H1 (cell line): ENCODE measurements at regions not wholly inside any gene's neighbourhood (a gene's known extent, or its start where the extent isn't known, plus 50 kb on each side); places are given as distances from the start of the nearest gene placed in this dataset.

Experiments used
- CTCF ChIA-PET: fragments of 300-600 bp; sonication (Branson Sonifier 250); formaldehyde crosslinking; loops from one replicate; lab custom pipeline; 2021; ENCODE audit not compliant: partially characterized antibody; lab: Charles Lee
- POLR2A ChIA-PET: fragments of 300-600 bp; sonication (Branson Sonifier 250); formaldehyde crosslinking; loops from one replicate; lab custom pipeline; 2021; ENCODE audit warnings: inconsistent platforms; ENCODE audit not compliant: partially characterized antibody; lab: Charles Lee
- DNase-seq, 2 experiments: peaks; one replicate each; pipeline versions ENCODE4 v3.0.0 to v3.0.0-alpha.2; 2010 to 2022; ENCODE audit warnings: low spot score in 2 of 2, low read depth in 1 of 2, mixed read lengths in 1 of 2
- FAIRE-seq: peaks from 2 replicates; lab custom pipeline; 2011; peaks lifted over from hg19 to GRCh38; lab: Jason Lieb, UNC
- H2AFZ ChIP-seq: 2 replicates; pipeline ENCODE4 v1.8.1; 2012; ENCODE audit warnings: low read length, inconsistent platforms
- H2AK5ac ChIP-seq: 2 replicates; pipeline ENCODE4 v1.6.1; 2013; ENCODE audit warnings: low read depth, low read length
- H2BK120ac ChIP-seq: replicated peaks from 2 replicates; pipeline ENCODE3; 2013; ENCODE audit warnings: low read depth, low read length, inconsistent platforms
- H2BK12ac ChIP-seq: 2 replicates; pipeline ENCODE4 v1.6.1; 2013; ENCODE audit warnings: low read depth, low read length
- H2BK15ac ChIP-seq: 2 replicates; pipeline ENCODE4 v1.6.1; 2013; ENCODE audit warnings: low read length
- H2BK20ac ChIP-seq: 2 replicates; pipeline ENCODE4 v1.6.1; 2013; ENCODE audit warnings: low read length
- H2BK5ac ChIP-seq: 2 replicates; pipeline ENCODE4 v1.6.1; 2013; ENCODE audit warnings: low read depth, low read length
- H3K14ac ChIP-seq: 2 replicates; pipeline ENCODE4 v1.6.1; 2013; ENCODE audit warnings: inconsistent platforms; ENCODE audit not compliant: insufficient read length
- H3K18ac ChIP-seq: 2 replicates; pipeline ENCODE4 v1.6.1; 2013; ENCODE audit warnings: low read length; ENCODE audit errors: extremely low read depth
- H3K23ac ChIP-seq: 2 replicates; pipeline ENCODE4 v1.6.1; 2013; ENCODE audit warnings: inconsistent platforms; ENCODE audit not compliant: insufficient read length
- H3K23me2 ChIP-seq: 2 replicates; pipeline ENCODE4 v1.6.1; 2013; ENCODE audit warnings: low read depth, low read length
- H3K27ac ChIP-seq: 2 replicates; pipeline ENCODE4 v1.6.1; 2011; ENCODE audit warnings: low read depth, low read length, inconsistent platforms
- H3K27me3 ChIP-seq, 4 experiments: replicated peaks in 1 of 4; 1 replicate in 1 of 4; 2 replicates in 3 of 4; pipeline versions ENCODE4 v1.6.1 to v1.8.1; 2011 to 2013; ENCODE audit warnings: low read length in 3 of 4, mild to moderate bottlenecking in 3 of 4, inconsistent platforms in 2 of 4, mixed read lengths in 2 of 4, moderate library complexity in 1 of 4; ENCODE audit not compliant: control insufficient read depth in 3 of 4, insufficient read depth in 3 of 4; ENCODE audit errors: extremely low read depth in 1 of 4
- H3K36me3 ChIP-seq, 4 experiments: 2 replicates each; pipeline versions ENCODE4 v1.6.1 to v1.8.1; 2011 to 2013; ENCODE audit warnings: mild to moderate bottlenecking in 4 of 4, low read length in 3 of 4, moderate library complexity in 2 of 4, control low read depth in 1 of 4, inconsistent platforms in 1 of 4; ENCODE audit not compliant: insufficient read depth in 4 of 4, control insufficient read depth in 2 of 4
- H3K4ac ChIP-seq: replicated peaks from 2 replicates; pipeline ENCODE3; 2013; ENCODE audit warnings: low read length, low read depth, mixed read lengths, inconsistent platforms; ENCODE audit not compliant: insufficient read length
- H3K4me1 ChIP-seq, 4 experiments: replicated peaks in 1 of 4; 1 replicate in 1 of 4; 2 replicates in 3 of 4; pipeline versions ENCODE4 v1.6.1 to v1.8.1; 2011 to 2013; ENCODE audit warnings: low read length in 3 of 4, inconsistent platforms in 2 of 4, mixed read lengths in 1 of 4; ENCODE audit not compliant: insufficient read depth in 4 of 4, control insufficient read depth in 3 of 4
- H3K4me2 ChIP-seq, 2 experiments: 2 replicates each; pipeline versions ENCODE4 v1.6.1 to v1.8.1; 2011 to 2013; ENCODE audit warnings: low read depth in 2 of 2, low read length in 2 of 2, control low read depth in 1 of 2, inconsistent platforms in 1 of 2, mild to moderate bottlenecking in 1 of 2; ENCODE audit not compliant: insufficient read depth in 1 of 2
- H3K4me3 ChIP-seq, 4 experiments: fragments of 200-600, 300-600 bp in 1 of 4; sonication (generic), shearing (Covaris generic), sonication (Bioruptor Twin) in 1 of 4; 2 replicates each; pipeline versions ENCODE4 v1.5.1 to v1.8.1; 2011 to 2016; ENCODE audit warnings: low read length in 4 of 4, low read depth in 3 of 4, control low read depth in 2 of 4, inconsistent platforms in 2 of 4, mild to moderate bottlenecking in 2 of 4, mixed read lengths in 1 of 4, moderate library complexity in 1 of 4; ENCODE audit not compliant: insufficient read depth in 2 of 4; ENCODE audit errors: extremely low read depth in 1 of 4
- H3K56ac ChIP-seq: replicated peaks from 2 replicates; pipeline ENCODE3; 2013; ENCODE audit warnings: low read depth, mild to moderate bottlenecking, mixed read lengths, low read length, inconsistent platforms; ENCODE audit not compliant: insufficient read length
- H3K79me1 ChIP-seq: 2 replicates; pipeline ENCODE4 v1.6.1; 2013; ENCODE audit warnings: low read depth, low read length, control low read depth
- H3K79me2 ChIP-seq, 2 experiments: 2 replicates each; pipeline versions ENCODE4 v1.6.1 to v1.8.1; 2012 to 2013; ENCODE audit warnings: low read length in 2 of 2, mild to moderate bottlenecking in 2 of 2, inconsistent platforms in 1 of 2; ENCODE audit not compliant: insufficient read depth in 2 of 2, control insufficient read depth in 1 of 2
- H3K9ac ChIP-seq, 4 experiments: replicated peaks in 1 of 4; 1 replicate in 1 of 4; 2 replicates in 3 of 4; pipeline versions ENCODE4 v1.6.1 to v1.8.1; 2011 to 2013; ENCODE audit warnings: low read depth in 3 of 4, low read length in 3 of 4, control low read depth in 2 of 4, mild to moderate bottlenecking in 2 of 4, moderate library complexity in 2 of 4, inconsistent platforms in 1 of 4; ENCODE audit errors: extremely low read depth in 1 of 4
- H3K9me3 ChIP-seq, 2 experiments: 2 replicates each; pipeline versions ENCODE4 v1.6.1 to v1.8.1; 2012 to 2013; ENCODE audit warnings: mild to moderate bottlenecking in 2 of 2, moderate library complexity in 2 of 2, control low read depth in 1 of 2, inconsistent platforms in 1 of 2, low read depth in 1 of 2, low read length in 1 of 2, mixed read lengths in 1 of 2; ENCODE audit not compliant: insufficient read depth in 2 of 2
- H4K20me1 ChIP-seq, 2 experiments: replicated peaks in 1 of 2; 2 replicates each; pipeline versions ENCODE3 to v1.8.1; 2011 to 2013; ENCODE audit warnings: inconsistent platforms in 2 of 2, low read length in 2 of 2, mild to moderate bottlenecking in 1 of 2; ENCODE audit not compliant: insufficient read depth in 2 of 2, control insufficient read depth in 1 of 2
- H4K5ac ChIP-seq: 2 replicates; pipeline ENCODE4 v1.6.1; 2013; ENCODE audit warnings: low read length, low read depth, mixed read lengths, inconsistent platforms; ENCODE audit not compliant: insufficient read length
- H4K8ac ChIP-seq: 2 replicates; pipeline ENCODE4 v1.8.0; 2013; ENCODE audit warnings: mild to moderate bottlenecking, moderate library complexity, low read length, inconsistent platforms; ENCODE audit not compliant: insufficient read depth; ENCODE audit errors: extremely low read depth
- H4K91ac ChIP-seq: replicated peaks from 2 replicates; pipeline ENCODE3; 2013; ENCODE audit warnings: low read length, mixed read lengths, inconsistent platforms; ENCODE audit not compliant: insufficient read length
- BACH1 ChIP-seq: IDR thresholded peaks from 2 replicates; pipeline ENCODE4 v1.6.1; 2012; ENCODE audit warnings: low read length, improper control_type of control experiment
- EZH2 ChIP-seq: fragments of 200-600 bp; sonication (generic); IDR thresholded peaks from 2 replicates; pipeline ENCODE4 v1.7.1; 2012; ENCODE audit warnings: low read depth, mild to moderate bottlenecking, moderate library complexity, low read length, inconsistent platforms; ENCODE audit not compliant: severe bottlenecking
- GTF2F1 ChIP-seq: IDR thresholded peaks from 2 replicates; pipeline ENCODE4 v1.6.1; 2012; ENCODE audit warnings: low read depth, low read length, improper control_type of control experiment, borderline replicate concordance
- RXRA ChIP-seq: IDR thresholded peaks from 2 replicates; pipeline ENCODE4 v1.6.1; 2011; ENCODE audit warnings: low read depth, mild to moderate bottlenecking, low read length, moderate library complexity; ENCODE audit not compliant: insufficient read depth
- WGBS, 2 experiments: shearing (Covaris generic) in 1 of 2; methylation state at CpG; one replicate each; pipeline versions ENCODE4 v1.1.6 to v1.1.7; 2013 to 2015; ENCODE audit warnings: low lambda C conversion rate in 2 of 2, mixed read lengths in 2 of 2, inconsistent platforms in 1 of 2, low coverage in 1 of 2, missing lambda C conversion rate in 1 of 2; ENCODE audit not compliant: insufficient replicate concordance in 2 of 2, insufficient coverage in 1 of 2, insufficient read length in 1 of 2; ENCODE audit errors: extremely low coverage in 1 of 2, missing lambda C conversion rate in 1 of 2; 5-methylcytosine and 5-hydroxymethylcytosine counted together

GRCh38 chrX:78603908-78604307, 55.2 kb downstream of the RTL3 start:
- H3K23ac ChIP-seq, result no peak overlapping the region
- no peak overlapping the region for H2AFZ ChIP-seq
- H3K79me1 ChIP-seq, result no peaks in the 10 kb centered on the region
- no peak overlapping the region for H2BK120ac ChIP-seq
- ChIA-PET POLR2A (no interaction called here), CTCF (interaction anchor here (0.8 to 1.1 kb wide), 2 partner anchors 196 to 726 kb away, joined by 3 read pairs; no protein-coding TSS in a partner anchor)
- H2BK5ac ChIP-seq, result no peak overlapping the region
- H3K27ac ChIP-seq, result no peak overlapping the region
- no peak overlapping the region for H2BK15ac ChIP-seq
- H3K9ac ChIP-seq, result no peak overlapping the region
- H3K56ac ChIP-seq, result no peak overlapping the region
- no peak overlapping the region for H2BK12ac ChIP-seq
- H4K5ac ChIP-seq, result no peak overlapping the region
- no peak overlapping the region for H4K91ac ChIP-seq
- H3K4me1 ChIP-seq, result no peaks in the 10 kb centered on the region
- FAIRE-seq (no peak), DNase-seq (no peak)
- no peaks in the 10 kb centered on the region for H4K20me1 ChIP-seq
- H3K36me3 ChIP-seq, result no peaks in the 10 kb centered on the region
- no peak overlapping the region for H4K8ac ChIP-seq
- no peak overlapping the region for H3K14ac ChIP-seq
- H3K4me3 ChIP-seq, result no peak overlapping the region
- no peak overlapping the region for H3K18ac ChIP-seq
- 100% methylated on average over 2 of the region's 2 CpGs; no CpG with 5 or more reads in 1 of the 2 experiments for WGBS, 2 experiments
- no peak overlapping the region for H2BK20ac ChIP-seq
- H3K79me2 ChIP-seq, result no peaks in the 10 kb centered on the region
- H3K4me2 ChIP-seq, result no peak overlapping the region
- H3K27me3 ChIP-seq, result no peaks in the 10 kb centered on the region
- no peak overlapping the region for H3K4ac ChIP-seq
- H3K23me2 ChIP-seq, result no peaks in the 10 kb centered on the region
- H2AK5ac ChIP-seq, result no peak overlapping the region
- TF ChIP-seq RXRA, result no peak
- TF ChIP-seq EZH2, result no peak
- no peak for TF ChIP-seq BACH1
- no peak for TF ChIP-seq GTF2F1
- H3K9me3 ChIP-seq, result no peaks in the 10 kb centered on the region
